Endodermal cell (in vitro differentiated cells): ENCODE measurements at regions not wholly inside any gene's neighbourhood (a gene's known extent, or its start where the extent isn't known, plus 50 kb on each side); places are given as distances from the start of the nearest gene placed in this dataset.

Source experiments
- DNase-seq: peaks from one replicate; pipeline ENCODE4 v3.0.0-alpha.2; 2017
- H3K27ac ChIP-seq: 2 replicates; pipeline ENCODE4 v1.5.1; 2013; ENCODE audit warnings: mild to moderate bottlenecking, low read depth, low read length, moderate library complexity
- H3K27me3 ChIP-seq: 2 replicates; pipeline ENCODE4 v1.6.1; 2013; ENCODE audit warnings: mild to moderate bottlenecking, low read length, moderate library complexity; ENCODE audit not compliant: insufficient read depth, control insufficient read depth, poor library complexity, severe bottlenecking
- H3K36me3 ChIP-seq: 2 replicates; pipeline ENCODE4 v1.7.0; 2013; ENCODE audit warnings: mild to moderate bottlenecking, low read length, moderate library complexity; ENCODE audit not compliant: control insufficient read depth, insufficient read depth
- H3K4me1 ChIP-seq: one replicate; pipeline ENCODE4 v1.7.0; 2013; ENCODE audit warnings: low read length; ENCODE audit not compliant: control insufficient read depth, insufficient read depth
- H3K4me3 ChIP-seq: 2 replicates; pipeline ENCODE4 v1.5.1; 2013; ENCODE audit warnings: mild to moderate bottlenecking, low read length, moderate library complexity
- H3K9ac ChIP-seq: 2 replicates; pipeline ENCODE4 v1.6.1; 2013; ENCODE audit warnings: mild to moderate bottlenecking, low read length, moderate library complexity; ENCODE audit not compliant: poor library complexity, severe bottlenecking; ENCODE audit errors: extremely low read depth
- H3K9me3 ChIP-seq: 2 replicates; pipeline ENCODE4 v1.6.1; 2013; ENCODE audit warnings: mild to moderate bottlenecking, low read length, moderate library complexity; ENCODE audit not compliant: control insufficient read depth
- H3K27ac Mint-ChIP-seq: 2 replicates; pipeline ENCODE4 v1.8.0; 2020; ENCODE audit warnings: mixed read lengths
- H3K27me3 Mint-ChIP-seq: 2 replicates; pipeline ENCODE4 v1.8.0; 2021; ENCODE audit warnings: mild to moderate bottlenecking, mixed read lengths; ENCODE audit not compliant: insufficient read depth
- H3K36me3 Mint-ChIP-seq: 2 replicates; pipeline ENCODE4 v1.8.0; 2020; ENCODE audit warnings: low read depth, mixed read lengths
- H3K4me1 Mint-ChIP-seq: 2 replicates; pipeline ENCODE4 v1.8.0; 2020; ENCODE audit warnings: mixed read lengths
- H3K4me3 Mint-ChIP-seq: 2 replicates; pipeline ENCODE4 v1.8.0; 2020; ENCODE audit warnings: mild to moderate bottlenecking, moderate library complexity, mixed read lengths
- H3K9me3 Mint-ChIP-seq: 2 replicates; pipeline ENCODE4 v1.8.0; 2020; ENCODE audit warnings: mild to moderate bottlenecking, mixed read lengths
- CTCF ChIP-seq: fragments of 200-600 bp; sonication (generic); conservative IDR thresholded peaks from 2 replicates; pipeline ENCODE4 v1.5.0; 2021; ENCODE audit warnings: antibody characterized with exemption, mild to moderate bottlenecking
- WGBS, 2 experiments: methylation state at CpG; one replicate each; pipeline versions ENCODE4 v1.1.5 to v1.1.7; 2013; ENCODE audit warnings: missing lambda C conversion rate in 2 of 2, mixed read lengths in 1 of 2; ENCODE audit not compliant: insufficient coverage in 1 of 2, insufficient read length in 1 of 2; 5-methylcytosine and 5-hydroxymethylcytosine counted together

GRCh38 chr12:62146318-62146717, 113.9 kb upstream of the USP15 start:
- Mint-ChIP-seq H3K27ac (no peak overlapping the region), H3K36me3 (no peaks in the 10 kb centered on the region), H3K4me1 (peaks cover 1% of the 10 kb centered on the region), H3K9me3 (no peaks in the 10 kb centered on the region), H3K27me3 (no peaks in the 10 kb centered on the region), H3K4me3 (no peak overlapping the region)
- Histone ChIP-seq H3K9ac (no peak overlapping the region), H3K36me3 (no peaks in the 10 kb centered on the region), H3K27ac (no peak overlapping the region), H3K9me3 (no peaks in the 10 kb centered on the region), H3K27me3 (no peaks in the 10 kb centered on the region), H3K4me1 (no peaks in the 10 kb centered on the region), H3K4me3 (no peak overlapping the region)
- 79 to 100% methylated on average over 1 to 3 of the region's 3 CpGs for WGBS, 2 experiments
- no peak for DNase-seq
- TF ChIP-seq CTCF, result no peak

DNA sequence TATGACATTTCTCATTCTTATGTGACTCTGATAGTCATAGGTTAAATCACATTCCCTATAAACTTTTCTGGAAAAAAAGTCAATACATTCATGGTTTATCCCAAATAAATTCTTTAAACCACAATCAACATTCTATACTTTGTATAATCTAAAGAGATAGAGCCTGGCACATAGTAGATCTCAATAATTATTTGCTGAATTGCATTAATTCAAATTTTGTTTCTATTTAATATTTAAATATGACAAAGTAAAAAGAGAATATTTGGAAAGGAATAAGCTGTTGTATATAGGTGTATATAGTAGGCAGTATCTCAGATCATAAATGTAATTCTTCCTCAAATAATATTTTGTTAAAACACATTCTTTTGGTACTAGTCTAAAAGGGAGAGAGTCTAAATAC, 102.2 kb upstream of the USP15 start:
- H3K9me3 Mint-ChIP-seq, result no peaks in the 10 kb centered on the region
- no peak overlapping the region for H3K4me3 Mint-ChIP-seq
- Histone ChIP-seq H3K9me3 (no peaks in the 10 kb centered on the region), H3K9ac (no peak overlapping the region), H3K27me3 (no peaks in the 10 kb centered on the region), H3K4me3 (no peak overlapping the region), H3K4me1 (peaks cover 2% of the 10 kb centered on the region), H3K27ac (no peak overlapping the region), H3K36me3 (no peaks in the 10 kb centered on the region)
- DNase-seq, result no peak
- peaks cover 8% of the 10 kb centered on the region for H3K4me1 Mint-ChIP-seq
- no peaks in the 10 kb centered on the region for H3K36me3 Mint-ChIP-seq
- H3K27me3 Mint-ChIP-seq, result peaks cover 3% of the 10 kb centered on the region
- TF ChIP-seq CTCF, result no peak
- no peak overlapping the region for H3K27ac Mint-ChIP-seq

DNA sequence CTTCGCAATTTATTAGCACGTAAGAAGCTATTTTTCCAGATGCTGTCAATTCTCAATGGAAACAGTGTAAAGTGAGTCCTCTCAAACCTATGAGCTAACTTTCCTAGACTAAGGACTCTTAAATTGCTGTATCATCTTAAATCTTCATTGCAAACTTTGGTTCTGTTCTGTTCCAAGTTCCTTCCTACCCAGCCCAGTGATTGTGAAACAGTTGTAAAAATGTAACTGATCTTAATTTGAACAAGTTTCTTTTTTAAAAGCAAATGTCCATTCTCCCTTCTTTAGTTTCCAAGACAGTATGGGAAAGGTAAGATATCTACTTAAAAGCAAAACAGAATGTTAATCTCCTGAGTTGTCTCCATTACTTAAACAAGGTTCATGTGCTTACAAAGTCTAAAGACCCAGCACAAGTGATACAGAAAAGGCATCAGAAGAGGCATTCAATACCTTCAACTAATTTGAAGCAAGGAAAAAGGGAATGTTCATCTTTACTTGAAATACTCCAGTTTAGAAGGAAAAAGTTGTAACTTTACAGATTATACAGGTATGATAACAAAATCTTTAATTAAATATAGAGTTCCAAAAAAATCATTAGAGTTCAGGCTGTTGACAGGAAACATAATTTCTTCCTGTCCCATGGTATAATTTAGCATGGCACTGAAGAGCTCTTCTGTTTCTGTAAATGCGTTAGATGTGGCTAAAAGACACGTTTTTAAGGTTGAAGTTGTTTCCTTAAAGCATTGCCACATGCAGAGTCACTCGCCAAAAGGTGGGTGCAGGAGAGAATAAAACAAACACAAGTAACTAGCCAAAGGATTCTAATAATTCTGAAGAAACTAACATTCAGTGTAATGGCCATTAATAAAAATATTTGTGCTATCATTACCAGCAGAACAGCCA, 101.5 kb upstream of the USP15 start:
- H3K27me3 Mint-ChIP-seq, result peaks cover 3% of the 10 kb centered on the region
- H3K9me3 ChIP-seq, result no peaks in the 10 kb centered on the region
- no peak overlapping the region for H3K4me3 Mint-ChIP-seq
- no peak overlapping the region for H3K27ac ChIP-seq
- H3K4me3 ChIP-seq, result no peak overlapping the region
- 92 to 100% methylated on average over 1 to 5 of the region's 5 CpGs for WGBS, 2 experiments
- no peaks in the 10 kb centered on the region for H3K27me3 ChIP-seq
- H3K9ac ChIP-seq, result no peak overlapping the region
- H3K27ac Mint-ChIP-seq, result no peak overlapping the region
- peaks cover 8% of the 10 kb centered on the region for H3K4me1 Mint-ChIP-seq
- peaks cover 2% of the 10 kb centered on the region for H3K4me1 ChIP-seq
- no peaks in the 10 kb centered on the region for H3K36me3 Mint-ChIP-seq
- no peak for TF ChIP-seq CTCF
- DNase-seq, result no peak
- no peaks in the 10 kb centered on the region for H3K36me3 ChIP-seq
- H3K9me3 Mint-ChIP-seq, result no peaks in the 10 kb centered on the region
